ENCODE measurements at regions not wholly inside any gene's neighbourhood (a gene's known extent, or its start where the extent isn't known, plus 50 kb on each side); places are given as distances from the start of the nearest gene placed in this dataset.

DNA sequence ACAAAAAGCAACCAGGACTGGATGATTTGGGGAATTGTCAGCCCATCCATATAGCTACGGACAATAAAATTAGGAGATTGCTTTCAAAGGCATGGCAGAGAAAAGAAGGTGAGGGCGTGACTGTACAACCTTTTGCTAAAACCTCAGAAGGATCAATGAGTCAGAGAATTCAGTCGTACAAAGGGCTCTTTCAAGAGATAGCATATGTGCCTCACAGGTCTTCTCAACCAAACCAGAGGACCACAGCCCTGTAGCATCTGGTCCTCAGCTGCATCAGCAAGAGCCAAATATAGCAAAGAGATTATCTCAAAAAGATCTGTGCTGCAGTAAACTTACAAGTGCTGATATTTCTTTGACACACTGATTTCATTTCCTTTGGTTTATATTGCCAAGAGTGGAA lies 149.9 kb upstream of the RAB6C start:
- TF ChIP-seq, protein P1, sequence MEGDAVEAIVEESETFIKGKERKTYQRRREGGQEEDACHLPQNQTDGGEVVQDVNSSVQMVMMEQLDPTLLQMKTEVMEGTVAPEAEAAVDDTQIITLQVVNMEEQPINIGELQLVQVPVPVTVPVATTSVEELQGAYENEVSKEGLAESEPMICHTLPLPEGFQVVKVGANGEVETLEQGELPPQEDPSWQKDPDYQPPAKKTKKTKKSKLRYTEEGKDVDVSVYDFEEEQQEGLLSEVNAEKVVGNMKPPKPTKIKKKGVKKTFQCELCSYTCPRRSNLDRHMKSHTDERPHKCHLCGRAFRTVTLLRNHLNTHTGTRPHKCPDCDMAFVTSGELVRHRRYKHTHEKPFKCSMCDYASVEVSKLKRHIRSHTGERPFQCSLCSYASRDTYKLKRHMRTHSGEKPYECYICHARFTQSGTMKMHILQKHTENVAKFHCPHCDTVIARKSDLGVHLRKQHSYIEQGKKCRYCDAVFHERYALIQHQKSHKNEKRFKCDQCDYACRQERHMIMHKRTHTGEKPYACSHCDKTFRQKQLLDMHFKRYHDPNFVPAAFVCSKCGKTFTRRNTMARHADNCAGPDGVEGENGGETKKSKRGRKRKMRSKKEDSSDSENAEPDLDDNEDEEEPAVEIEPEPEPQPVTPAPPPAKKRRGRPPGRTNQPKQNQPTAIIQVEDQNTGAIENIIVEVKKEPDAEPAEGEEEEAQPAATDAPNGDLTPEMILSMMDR (IDR thresholded peaks at IDR 0.05; ENCODE audit: extremely low read depth in 1 of 2, insufficient read depth in 1 of 2, low read depth in 1 of 2, low read length in 2 of 2), result no peak
- no peak for TF ChIP-seq EZH2 (IDR thresholded peaks at IDR 0.05; ENCODE audit: borderline replicate concordance, low read depth, low read length, severe bottlenecking)
- TF ChIP-seq POLR2A (IDR thresholded peaks at IDR 0.05; ENCODE audit: low read depth, low read length), result no peak
- no peak for TF ChIP-seq POLR2AphosphoS5 (IDR thresholded peaks at IDR 0.05; ENCODE audit: insufficient read depth, low read depth, low read length)
- no peak for TF ChIP-seq GATA2 (IDR thresholded peaks at IDR 0.05; ENCODE audit: insufficient read depth, insufficient read length, low read depth, low read length)
- TF ChIP-seq, protein P2, sequence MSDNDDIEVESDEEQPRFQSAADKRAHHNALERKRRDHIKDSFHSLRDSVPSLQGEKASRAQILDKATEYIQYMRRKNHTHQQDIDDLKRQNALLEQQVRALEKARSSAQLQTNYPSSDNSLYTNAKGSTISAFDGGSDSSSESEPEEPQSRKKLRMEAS (IDR thresholded peaks at IDR 0.05; ENCODE audit: insufficient read depth, insufficient read length), result no peak
